Progenitor cell of endocrine pancreas (in vitro differentiated cells): ENCODE measurements at regions not wholly inside any gene's neighbourhood (a gene's known extent, or its start where the extent isn't known, plus 50 kb on each side); places are given as distances from the start of the nearest gene placed in this dataset.

Experiments used
- DNase-seq: peaks from one replicate; pipeline ENCODE4 v3.0.0; 2021; ENCODE audit warnings: low spot score; ENCODE audit not compliant: unreplicated experiment
- H3K27ac Mint-ChIP-seq: 2 replicates; pipeline ENCODE4 v1.8.0; 2021; ENCODE audit warnings: mild to moderate bottlenecking, moderate library complexity, mixed read lengths
- H3K27me3 Mint-ChIP-seq: 2 replicates; pipeline ENCODE4 v1.8.0; 2021; ENCODE audit warnings: mixed read lengths
- H3K36me3 Mint-ChIP-seq: 2 replicates; pipeline ENCODE4 v1.8.0; 2022; ENCODE audit warnings: mixed read lengths; ENCODE audit not compliant: insufficient read depth
- H3K4me1 Mint-ChIP-seq: 2 replicates; pipeline ENCODE4 v1.8.0; 2021; ENCODE audit warnings: low read depth, mixed read lengths
- H3K4me3 Mint-ChIP-seq: 2 replicates; pipeline ENCODE4 v1.8.0; 2021; ENCODE audit warnings: low read depth, mild to moderate bottlenecking, moderate library complexity, mixed read lengths
- H3K9me3 Mint-ChIP-seq: 2 replicates; pipeline ENCODE4 v1.8.0; 2021; ENCODE audit warnings: low read depth, mixed read lengths
- CTCF ChIP-seq: fragments of 200-600 bp; sonication (generic); IDR thresholded peaks from one replicate; pipeline ENCODE4 v1.5.0; 2021; ENCODE audit warnings: antibody characterized with exemption, mild to moderate bottlenecking; ENCODE audit not compliant: unreplicated experiment

- H3K4me1 Mint-ChIP-seq: no peaks in the 10 kb centered on the region
- no peak for TF ChIP-seq CTCF
- no peak overlapping the region for H3K4me3 Mint-ChIP-seq
- no peak overlapping the region for H3K27ac Mint-ChIP-seq
- DNase-seq: no peak
- no peaks in the 10 kb centered on the region for H3K36me3 Mint-ChIP-seq
- peaks cover 3% of the 10 kb centered on the region for H3K9me3 Mint-ChIP-seq
- peaks cover 3% of the 10 kb centered on the region for H3K27me3 Mint-ChIP-seq
Measured at GRCh38 chr2:152227969-152228592, 52.5 kb upstream of the STAM2 start.

GRCh38 chr2:152231446-152231845 lies 55.9 kb upstream of the STAM2 start:
- no peak for TF ChIP-seq CTCF
- Mint-ChIP-seq H3K27ac (no peak overlapping the region), H3K36me3 (no peaks in the 10 kb centered on the region), H3K4me1 (no peaks in the 10 kb centered on the region), H3K4me3 (no peak overlapping the region), H3K27me3 (no peaks in the 10 kb centered on the region), H3K9me3 (peaks cover 3% of the 10 kb centered on the region)
- no peak for DNase-seq

GRCh38 chr2:152234277-152234676 lies 58.7 kb upstream of the STAM2 start:
- no peak for TF ChIP-seq CTCF
- no peaks in the 10 kb centered on the region for H3K36me3 Mint-ChIP-seq
- H3K27ac Mint-ChIP-seq: no peak overlapping the region
- H3K27me3 Mint-ChIP-seq: no peaks in the 10 kb centered on the region
- no peaks in the 10 kb centered on the region for H3K4me1 Mint-ChIP-seq
- H3K4me3 Mint-ChIP-seq: no peak overlapping the region
- H3K9me3 Mint-ChIP-seq: peaks cover 3% of the 10 kb centered on the region
- no peak for DNase-seq

GRCh38 chr2:152236191-152236925 lies 60.8 kb upstream of the STAM2 start:
- no peaks in the 10 kb centered on the region for H3K36me3 Mint-ChIP-seq
- H3K4me1 Mint-ChIP-seq: no peaks in the 10 kb centered on the region
- H3K27me3 Mint-ChIP-seq: no peaks in the 10 kb centered on the region
- peaks cover 7% of the 10 kb centered on the region for H3K9me3 Mint-ChIP-seq
- no peak overlapping the region for H3K27ac Mint-ChIP-seq
- no peak for TF ChIP-seq CTCF
- H3K4me3 Mint-ChIP-seq: no peak overlapping the region
- DNase-seq: no peak

GRCh38 chr2:152238016-152238415 lies 62.5 kb upstream of the STAM2 start:
- TF ChIP-seq CTCF: no peak
- Mint-ChIP-seq H3K36me3 (no peaks in the 10 kb centered on the region), H3K27me3 (no peaks in the 10 kb centered on the region), H3K27ac (no peak overlapping the region), H3K4me3 (no peak overlapping the region), H3K4me1 (peaks cover 4% of the 10 kb centered on the region), H3K9me3 (peaks cover 4% of the 10 kb centered on the region)
- DNase-seq: no peak
